Loucy (cell line): ENCODE measurements at regions not wholly inside any gene's neighbourhood (a gene's known extent, or its start where the extent isn't known, plus 50 kb on each side); places are given as distances from the start of the nearest gene placed in this dataset.

Source experiments
- EZH2phosphoT487 ChIP-seq: fragments of 200-600 bp; IDR thresholded peaks from 2 replicates; pipeline ENCODE4 v1.6.1; 2018; ENCODE audit warnings: antibody characterized with exemption, mild to moderate bottlenecking, moderate library complexity, borderline replicate concordance
- TF ChIP-seq, protein P1 (sequence below): fragments of 200-600 bp; sonication (generic); conservative IDR thresholded peaks from 2 replicates; pipeline ENCODE4 v1.5.1; 2014; ENCODE audit warnings: mild to moderate bottlenecking, antibody characterized with exemption, low read length

GRCh38 chr9:134236001-134236421, 71.6 kb upstream of the RNU6ATAC start:
- TF ChIP-seq, protein P1, sequence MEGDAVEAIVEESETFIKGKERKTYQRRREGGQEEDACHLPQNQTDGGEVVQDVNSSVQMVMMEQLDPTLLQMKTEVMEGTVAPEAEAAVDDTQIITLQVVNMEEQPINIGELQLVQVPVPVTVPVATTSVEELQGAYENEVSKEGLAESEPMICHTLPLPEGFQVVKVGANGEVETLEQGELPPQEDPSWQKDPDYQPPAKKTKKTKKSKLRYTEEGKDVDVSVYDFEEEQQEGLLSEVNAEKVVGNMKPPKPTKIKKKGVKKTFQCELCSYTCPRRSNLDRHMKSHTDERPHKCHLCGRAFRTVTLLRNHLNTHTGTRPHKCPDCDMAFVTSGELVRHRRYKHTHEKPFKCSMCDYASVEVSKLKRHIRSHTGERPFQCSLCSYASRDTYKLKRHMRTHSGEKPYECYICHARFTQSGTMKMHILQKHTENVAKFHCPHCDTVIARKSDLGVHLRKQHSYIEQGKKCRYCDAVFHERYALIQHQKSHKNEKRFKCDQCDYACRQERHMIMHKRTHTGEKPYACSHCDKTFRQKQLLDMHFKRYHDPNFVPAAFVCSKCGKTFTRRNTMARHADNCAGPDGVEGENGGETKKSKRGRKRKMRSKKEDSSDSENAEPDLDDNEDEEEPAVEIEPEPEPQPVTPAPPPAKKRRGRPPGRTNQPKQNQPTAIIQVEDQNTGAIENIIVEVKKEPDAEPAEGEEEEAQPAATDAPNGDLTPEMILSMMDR: no peak
- no peak for TF ChIP-seq EZH2phosphoT487
